GM19463 (cell line): ENCODE measurements at regions not wholly inside any gene's neighbourhood (a gene's known extent, or its start where the extent isn't known, plus 50 kb on each side); places are given as distances from the start of the nearest gene placed in this dataset.
"Not testable (repeated sequence)": the region's sequence is repeated elsewhere in the genome, so short reads cannot be mapped to it uniquely, and the experiment has no call there.

Source experiments
- ATAC-seq: cut with Tn5 transposase; IDR thresholded peaks from one replicate; pipeline ENCODE4 v1.9.1; 2021; ENCODE audit warnings: mild to moderate bottlenecking, moderate library complexity; ENCODE audit not compliant: unreplicated experiment

DNA sequence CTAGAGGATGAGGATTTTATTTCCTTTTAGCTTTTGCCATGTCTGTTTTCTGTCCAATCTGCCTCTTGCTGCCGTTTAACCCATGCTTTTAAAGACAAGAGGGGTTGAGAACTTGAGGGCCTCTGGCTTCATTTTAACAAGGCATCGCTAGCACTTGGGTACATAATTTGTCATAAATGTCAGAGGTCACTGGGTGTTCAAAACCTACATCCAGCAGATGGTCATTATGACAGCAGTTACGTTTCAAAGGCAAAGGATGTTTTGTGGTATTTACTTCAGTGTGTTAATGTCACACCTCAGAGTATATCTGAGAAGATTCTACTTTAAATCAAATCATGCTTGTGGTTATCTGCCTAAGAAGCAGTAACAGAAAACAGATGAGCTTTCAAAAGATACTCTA, 918.3 kb downstream of the NR2F1-AS1 start:
- ATAC-seq = no peak

DNA sequence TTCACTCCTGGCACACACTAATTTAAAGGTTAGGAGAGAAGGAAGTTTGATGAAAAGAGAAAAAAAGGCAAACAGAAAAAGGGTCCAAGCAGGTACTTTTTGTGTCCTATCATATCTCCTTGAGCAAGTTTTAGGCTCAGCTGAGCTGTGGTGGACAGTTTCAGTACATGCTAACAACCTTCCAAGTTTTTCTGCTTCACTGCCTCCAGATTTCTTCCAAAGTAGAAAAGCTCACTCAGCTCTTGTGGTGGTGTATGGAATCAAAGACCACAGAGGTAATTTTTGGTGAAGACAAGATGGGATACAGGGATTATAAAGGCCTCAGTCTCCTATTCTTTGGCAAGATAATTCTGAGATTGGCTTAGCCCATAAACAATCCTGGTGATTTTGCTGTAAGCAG, 921.8 kb downstream of the NR2F1-AS1 start:
- no peak for ATAC-seq

DNA sequence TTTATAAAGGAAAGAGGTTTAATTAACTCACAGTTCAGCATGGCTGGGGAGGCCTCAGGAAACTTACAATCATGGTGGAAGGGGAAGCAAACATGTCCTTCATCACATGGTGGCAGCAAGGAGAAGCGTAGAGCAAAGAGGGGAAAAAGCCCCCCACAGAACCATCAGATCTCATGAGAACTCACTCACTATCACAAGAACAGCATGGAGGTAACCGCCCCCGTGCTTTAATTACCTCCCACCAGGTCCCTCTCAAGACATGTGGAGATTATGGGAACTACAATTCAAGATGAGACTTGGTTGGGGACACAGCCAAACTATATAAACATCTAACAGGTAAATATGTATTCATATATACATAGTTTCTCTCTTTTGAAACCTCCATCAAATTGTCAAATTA, 926.4 kb downstream of the NR2F1-AS1 start:
- not testable (repeated sequence) for ATAC-seq

DNA sequence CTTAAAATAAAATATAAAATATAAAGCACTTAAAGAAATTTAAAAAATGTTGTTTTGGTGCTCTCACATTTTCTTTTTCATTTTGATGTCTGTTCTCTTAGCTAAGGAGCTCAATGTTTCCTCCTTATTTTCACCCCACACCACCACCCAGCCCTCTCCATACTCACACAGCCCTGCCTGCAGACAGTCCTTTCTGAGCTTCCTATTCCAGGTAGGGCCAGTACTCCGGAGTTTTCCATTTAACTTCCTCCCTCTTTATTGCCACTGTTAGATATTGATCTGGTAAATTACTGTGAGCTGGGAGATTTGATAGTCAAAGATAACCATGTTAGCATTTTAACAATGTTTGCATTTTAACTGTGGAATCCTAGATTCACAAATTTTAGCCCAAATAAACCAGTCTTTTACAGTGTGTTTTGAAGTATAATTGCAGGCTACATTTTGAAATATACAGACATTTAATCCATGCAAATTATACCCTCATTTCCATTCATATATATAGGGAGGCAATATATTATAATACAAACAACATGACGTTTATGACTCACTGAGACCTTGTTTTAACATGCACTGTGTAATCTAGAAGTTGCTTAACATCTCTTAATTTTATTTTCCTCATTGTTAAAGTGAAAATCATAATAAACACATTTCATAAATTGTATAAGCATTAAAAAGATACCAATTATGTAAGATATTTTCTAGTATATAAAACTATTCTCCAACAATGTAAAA, 927.1 kb downstream of the NR2F1-AS1 start:
- no peak for ATAC-seq

DNA sequence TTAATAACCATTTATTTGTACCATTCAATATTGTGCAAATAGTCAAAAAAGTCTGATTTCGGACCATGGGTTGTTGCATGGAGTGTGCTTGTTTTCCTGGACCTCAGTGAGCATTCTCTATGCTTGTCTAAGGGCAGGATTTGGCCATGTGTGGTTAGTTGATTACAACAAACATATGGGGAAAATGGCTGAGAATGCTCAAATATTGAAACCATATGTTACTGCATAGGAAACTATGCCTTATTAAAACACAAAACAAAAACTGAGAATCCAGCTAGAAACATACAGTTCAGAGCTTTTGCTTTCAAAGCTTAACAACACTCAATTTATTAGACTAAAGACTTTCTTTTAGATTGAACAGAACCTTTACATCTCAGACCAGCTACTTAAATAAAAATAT, 928.3 kb downstream of the NR2F1-AS1 start:
- ATAC-seq = no peak

DNA sequence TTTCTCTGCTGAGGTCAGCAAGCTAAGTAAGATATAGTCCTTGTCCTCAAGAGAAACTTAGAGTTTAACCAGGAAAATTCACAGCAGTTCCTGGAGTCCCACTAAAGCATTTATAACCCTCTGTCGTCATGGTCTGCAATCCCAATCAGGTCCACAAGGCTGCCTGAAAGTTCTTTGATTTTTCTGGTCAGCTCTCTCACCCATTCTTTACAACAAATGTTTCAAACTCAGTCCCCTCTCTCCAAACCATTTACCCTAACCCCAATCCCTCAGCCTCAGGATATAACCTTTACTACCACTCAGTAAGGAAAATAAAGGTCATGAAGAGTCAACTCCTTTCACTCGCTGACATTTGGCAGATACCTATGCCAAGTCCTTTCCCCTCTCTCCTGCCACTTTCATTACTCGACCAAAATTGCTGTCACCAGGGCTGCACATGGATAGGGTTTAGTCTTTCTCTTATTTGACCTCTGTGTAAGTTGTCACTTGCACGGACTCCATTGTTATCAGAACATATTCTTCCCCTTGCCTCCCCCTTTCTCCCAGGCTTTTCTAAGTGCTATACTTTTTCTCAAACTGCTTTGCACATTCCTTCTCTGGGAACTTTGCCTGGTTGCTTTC, 936.6 kb downstream of the NR2F1-AS1 start:
- no peak for ATAC-seq

DNA sequence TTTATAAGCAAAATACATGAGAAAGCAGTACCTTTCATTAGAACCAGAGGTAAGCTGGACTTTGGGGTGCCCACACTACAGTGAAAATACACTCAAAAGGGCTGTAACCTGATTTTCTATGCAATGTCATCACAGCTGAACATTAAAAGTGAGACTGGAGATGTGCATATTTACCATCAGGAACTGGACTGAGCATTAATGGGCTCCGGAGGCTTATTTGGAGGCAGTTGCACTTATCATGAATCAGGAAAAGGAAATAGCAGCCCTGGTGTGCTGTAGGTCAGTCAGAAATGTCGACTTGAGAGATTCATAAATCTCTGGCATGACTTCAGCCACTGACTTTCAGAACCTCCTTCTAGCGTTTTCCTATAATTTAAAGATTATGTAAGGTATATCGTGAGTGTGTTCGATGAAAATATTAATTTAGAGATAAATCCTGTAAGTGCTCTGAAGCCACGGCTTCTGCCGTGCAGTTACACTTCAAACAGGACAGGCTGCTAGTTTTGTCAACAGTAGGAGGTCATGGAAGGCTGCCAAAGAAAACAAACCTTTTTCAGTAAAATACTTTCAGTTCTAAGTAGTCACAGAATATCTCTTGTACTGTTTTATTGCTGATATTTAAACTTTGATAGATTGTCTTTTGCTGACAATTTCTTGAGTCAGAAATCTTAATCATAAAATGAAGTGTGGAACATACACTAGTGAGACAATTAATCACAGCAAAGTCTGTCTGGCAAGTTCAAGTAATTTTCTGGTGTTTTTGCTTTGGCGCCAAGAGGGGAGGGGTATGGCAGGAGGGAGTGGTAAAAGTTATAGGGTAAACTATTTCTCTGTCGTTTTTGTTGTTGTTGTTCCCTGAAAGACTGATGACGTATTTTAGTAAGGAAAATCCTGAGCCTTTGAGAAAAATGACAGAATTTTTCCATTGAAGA, 939.7 kb downstream of the NR2F1-AS1 start:
- no peak for ATAC-seq

DNA sequence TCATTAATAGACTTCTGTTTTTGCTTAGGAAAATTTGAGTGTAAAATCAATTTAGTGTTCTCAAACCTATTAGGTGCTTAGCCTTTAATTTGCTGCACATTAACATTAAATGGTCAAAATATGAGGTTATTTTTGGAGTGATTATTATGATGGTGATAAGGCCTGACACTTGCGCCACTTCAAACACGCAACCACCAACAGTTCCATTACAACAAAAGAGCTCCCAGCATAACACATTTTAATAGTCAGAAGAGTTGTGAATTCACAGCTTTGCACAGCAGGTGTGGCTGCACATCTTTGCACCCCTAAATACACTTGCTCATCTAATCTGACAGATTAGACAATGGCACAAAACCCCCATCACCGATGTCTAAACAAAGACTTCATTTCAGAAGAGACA, 940.7 kb downstream of the NR2F1-AS1 start:
- ATAC-seq = no peak

DNA sequence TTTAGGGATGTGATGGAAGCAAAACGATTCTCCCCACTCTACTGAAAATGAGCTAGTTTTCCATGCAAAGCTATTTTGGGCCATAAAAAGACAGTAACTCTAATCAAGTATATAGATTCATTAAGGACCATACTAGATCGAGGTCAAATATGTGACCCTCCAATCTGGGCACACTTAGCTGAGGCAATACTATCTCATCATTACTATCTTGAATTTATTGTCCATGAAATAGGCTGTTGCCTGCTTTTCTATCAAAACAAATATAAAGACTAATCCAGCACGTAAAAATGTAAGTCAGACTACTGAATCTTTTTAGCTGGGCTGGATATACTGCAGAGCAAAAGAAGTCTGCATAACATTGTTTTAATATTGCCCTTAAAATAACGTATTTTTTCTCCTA, 943.1 kb downstream of the NR2F1-AS1 start:
- ATAC-seq = no peak

DNA sequence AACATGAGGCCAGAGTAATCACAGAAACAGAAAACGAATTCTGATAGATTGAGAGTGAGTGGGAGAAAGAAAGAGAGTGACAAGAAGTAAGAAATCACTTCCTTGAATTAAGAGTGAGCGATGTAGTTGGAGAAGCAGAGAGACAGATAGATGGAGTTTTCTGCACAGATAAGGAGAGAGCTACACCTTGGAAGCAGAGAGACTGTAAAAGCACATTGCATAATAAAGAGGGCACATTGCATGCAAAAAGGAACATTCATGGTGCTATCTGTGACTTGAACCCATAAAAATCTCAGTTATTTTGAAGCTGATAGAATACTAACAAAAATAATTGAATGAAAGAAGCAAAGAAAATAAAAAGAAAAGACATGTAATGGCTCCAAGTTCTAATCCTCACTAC, 943.8 kb downstream of the NR2F1-AS1 start:
- no peak for ATAC-seq

DNA sequence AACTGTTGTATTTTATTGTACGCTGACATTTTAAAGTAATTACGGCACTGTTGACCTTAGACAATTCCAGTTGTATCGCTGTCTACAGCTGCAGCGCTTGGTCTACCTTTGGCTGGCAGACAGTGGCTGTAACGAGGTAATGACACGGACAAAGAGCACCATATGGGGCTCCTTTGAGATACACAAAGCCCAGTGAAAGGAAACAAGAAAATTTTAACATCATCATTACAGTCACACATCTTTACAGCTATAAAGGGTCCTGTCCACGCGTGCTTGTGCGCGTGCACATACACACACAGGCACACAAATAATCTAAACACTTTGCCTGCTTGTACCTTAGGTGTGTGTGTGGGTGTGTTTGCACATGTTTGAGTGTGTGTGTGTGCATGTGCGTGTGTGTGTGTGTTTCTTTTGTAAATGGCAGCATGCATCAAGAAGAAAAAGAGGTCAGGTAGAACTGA, 946.0 kb downstream of the NR2F1-AS1 start:
- no peak for ATAC-seq

DNA sequence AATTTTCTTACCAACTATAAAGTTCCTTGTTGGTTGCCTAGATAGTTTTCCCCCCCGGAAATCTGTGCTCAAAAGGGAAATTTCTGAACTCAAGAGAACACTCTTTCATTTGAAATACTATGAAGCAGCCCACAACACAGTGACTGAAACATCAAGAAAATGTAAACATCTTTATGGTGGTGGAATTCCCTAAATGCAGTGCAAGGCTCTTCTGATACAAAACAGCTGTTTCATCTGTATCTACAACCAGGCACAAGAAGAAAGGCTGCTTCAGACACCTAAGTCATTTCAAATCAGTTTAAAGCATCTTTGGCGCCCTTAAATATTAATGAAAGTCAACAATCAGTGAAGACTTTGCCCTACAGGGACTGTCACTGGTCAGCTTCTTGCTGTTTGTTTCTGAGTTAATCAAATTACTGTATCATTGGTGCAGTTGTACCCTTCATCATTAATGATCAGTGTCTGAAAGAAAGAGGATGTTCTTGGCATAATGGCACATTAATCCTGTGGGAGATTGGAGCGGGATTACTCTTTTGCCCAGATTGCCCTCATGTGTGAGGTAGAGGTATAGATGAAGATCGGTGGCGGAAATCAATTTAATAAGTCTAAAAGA, 947.0 kb downstream of the NR2F1-AS1 start:
- ATAC-seq = no peak

DNA sequence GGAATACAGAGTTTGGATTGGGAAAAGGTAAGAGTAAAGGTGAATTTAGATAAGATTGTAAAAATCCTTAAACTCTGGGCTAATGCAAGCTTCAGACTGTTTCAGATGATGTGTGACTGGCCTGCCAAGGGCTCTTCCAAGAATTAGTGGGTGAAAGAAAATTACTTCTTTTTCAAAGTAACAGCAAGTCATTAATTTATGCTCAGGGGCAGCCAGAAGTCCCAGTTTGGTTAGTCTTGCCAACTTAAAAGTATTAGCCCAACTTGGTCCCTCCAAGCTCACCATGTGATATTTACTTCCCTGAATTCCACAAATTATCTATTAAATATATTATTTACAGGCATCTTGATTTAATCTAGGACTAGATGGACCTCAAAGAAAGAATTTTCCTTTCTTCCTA, 947.8 kb downstream of the NR2F1-AS1 start:
- no peak for ATAC-seq

DNA sequence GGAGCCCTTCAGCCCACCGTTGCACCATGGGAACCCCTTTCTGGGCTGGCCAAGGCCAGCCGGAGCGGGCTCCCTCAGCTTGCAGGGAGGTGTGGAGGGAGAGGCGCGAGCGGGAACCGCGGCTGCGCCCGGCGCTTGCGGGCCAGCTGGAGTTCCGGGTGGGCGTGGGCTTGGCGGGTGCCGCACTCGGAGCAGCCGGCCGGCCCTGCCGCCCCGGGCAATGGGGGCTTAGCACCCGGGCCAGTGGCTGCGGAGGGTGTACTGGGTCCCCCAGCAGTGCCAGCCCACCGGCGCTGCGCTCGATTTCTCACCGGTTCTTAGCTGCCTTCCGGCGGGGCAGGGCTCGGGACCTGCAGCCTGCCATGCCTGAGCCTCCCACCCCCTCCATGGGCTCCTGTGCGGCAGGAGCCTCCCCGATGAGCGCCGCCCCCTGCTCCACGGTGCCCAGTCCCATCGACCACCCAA, 949.8 kb downstream of the NR2F1-AS1 start:
- ATAC-seq = not testable (repeated sequence)

DNA sequence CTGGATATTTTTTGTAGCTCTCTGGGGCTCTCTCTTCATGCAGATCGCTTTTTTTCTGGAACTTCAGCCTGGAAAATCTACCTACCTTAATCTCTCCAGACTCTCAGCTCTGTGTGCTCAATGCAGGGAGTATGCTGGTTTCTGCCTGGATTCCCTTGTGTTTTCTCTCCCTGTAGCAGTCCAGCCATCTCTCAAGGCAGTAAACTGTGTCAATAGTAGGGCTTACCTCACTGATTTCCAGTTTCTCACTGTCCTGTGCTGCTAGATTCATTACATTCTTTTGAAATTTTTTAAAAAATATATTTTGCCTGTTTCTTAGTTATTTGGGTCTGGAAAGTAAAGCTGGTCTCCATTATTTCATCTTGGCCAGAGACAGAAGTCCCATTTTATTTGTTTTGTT, 951.4 kb downstream of the NR2F1-AS1 start:
- no peak for ATAC-seq

DNA sequence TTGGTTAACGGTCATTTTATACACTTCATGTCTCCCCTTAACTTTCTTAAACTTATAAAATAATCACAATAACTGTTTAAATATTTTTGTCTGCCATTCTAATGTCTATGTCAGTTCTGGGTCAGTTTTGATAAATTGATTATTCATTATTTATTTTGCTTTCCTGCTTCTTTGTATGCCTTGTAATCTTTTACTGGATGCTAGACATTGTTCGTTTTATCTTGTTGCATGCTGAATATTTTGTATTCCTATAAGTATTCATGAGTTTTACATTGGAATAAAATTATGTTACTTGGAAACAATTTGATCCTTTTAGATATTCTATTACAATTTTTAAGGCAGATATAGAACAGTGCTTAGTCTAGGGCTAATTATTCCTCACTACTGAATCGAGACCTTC, 952.0 kb downstream of the NR2F1-AS1 start:
- no peak for ATAC-seq

DNA sequence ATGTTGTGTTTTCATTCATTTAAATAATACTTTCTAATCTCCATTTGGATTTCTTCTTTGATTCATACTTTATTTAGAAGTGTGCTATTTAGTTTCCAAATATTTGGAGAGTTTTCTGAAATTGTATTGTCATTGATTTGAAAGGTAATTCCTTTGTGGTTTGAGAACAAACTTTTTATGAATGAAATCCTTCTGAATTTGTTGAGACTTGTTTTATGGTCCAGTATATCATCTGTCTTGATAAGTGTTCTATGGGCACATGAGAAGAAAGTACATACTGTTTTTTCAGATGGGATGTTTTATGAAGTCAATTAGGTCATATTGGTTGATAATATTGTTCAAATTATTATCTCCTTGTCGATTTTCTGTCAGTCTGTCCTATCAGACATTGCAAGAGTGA, 953.8 kb downstream of the NR2F1-AS1 start:
- no peak for ATAC-seq

DNA sequence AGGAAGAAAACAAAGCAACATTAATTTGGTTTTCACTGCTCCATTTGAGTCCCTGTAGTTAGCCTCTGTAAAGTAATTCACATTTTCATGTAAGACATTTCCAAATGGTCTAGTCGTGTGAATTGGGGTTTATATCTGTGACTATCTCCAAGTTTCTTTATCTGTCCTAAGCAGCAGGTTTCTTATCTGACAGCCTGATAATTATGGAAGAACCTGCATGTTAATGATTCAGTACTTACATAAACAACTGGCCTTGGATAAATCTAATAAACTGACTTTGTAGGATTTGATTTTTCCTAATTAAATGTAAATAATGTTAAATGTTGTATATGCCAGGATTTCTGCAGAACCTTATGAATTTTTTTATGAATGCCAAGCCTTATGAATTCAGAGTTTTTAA, 964.9 kb downstream of the NR2F1-AS1 start:
- ATAC-seq = no peak

DNA sequence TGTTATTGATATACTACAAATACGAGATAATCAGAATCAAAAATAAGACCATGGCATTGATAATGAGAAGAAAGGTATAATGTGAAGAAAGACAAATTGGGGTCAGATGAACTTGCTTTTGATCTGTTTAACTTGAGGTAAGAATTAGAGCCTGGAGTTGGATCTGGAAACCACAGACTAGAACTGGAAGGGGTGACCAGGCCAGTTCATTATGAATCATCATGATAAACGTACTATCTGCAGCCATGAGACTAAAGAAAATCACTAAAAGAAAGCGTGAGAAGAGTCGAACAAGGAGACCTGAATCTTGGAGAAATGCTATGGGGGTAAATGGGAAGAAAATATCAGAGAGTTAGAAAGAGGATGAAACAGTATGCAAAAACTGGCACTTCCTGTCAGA, 967.5 kb downstream of the NR2F1-AS1 start:
- ATAC-seq = no peak

DNA sequence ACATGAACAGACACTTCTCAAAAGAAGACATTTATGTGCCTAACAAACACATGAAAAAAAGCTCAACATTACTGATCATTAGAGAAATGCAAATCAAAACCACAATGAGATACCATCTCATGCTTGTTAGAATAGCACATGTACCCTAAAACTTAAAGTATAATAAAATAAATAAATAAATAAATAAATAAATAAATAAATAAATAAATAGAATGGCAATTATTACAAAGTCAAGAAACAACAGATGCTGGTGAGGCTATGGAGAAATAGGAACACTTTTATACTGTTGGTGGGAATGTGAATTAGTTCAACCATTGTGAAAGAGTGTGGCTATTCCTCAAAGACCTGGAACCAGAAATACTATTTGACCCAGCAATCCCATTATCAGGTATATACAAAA, 970.6 kb downstream of the NR2F1-AS1 start:
- not testable (repeated sequence) for ATAC-seq

DNA sequence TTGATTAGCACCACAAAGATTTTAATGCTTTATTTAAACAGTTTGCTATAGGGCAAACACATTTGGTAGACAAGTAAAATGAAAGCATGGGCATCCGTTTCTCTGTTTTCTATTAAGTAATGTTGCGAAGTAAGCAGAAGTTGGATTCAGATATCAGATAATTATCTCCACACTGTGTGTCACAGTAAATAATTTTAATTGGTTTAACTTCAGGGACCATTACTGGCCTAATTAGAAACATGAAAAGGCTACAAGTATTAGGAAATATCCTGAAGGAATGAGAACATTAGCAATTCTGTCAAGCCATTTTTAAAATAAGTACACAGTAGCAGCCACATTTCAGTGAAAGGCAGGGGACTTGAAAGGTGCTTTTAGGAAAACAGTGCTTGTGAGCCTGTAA, 975.4 kb downstream of the NR2F1-AS1 start:
- ATAC-seq = no peak
